ENCODE measurements at regions not wholly inside any gene's neighbourhood (a gene's known extent, or its start where the extent isn't known, plus 50 kb on each side); places are given as distances from the start of the nearest gene placed in this dataset.

- Mint-ChIP-seq H3K4me1 (ENCODE audit: low read depth) (peaks cover 10% of the 10 kb centered on the region), H3K36me3 (ENCODE audit: low read depth) (peaks cover 21% of the 10 kb centered on the region), H3K27me3 (ENCODE audit: insufficient read depth) (no peaks in the 10 kb centered on the region), H3K27ac (no peak overlapping the region), H3K9me3 (peaks cover 15% of the 10 kb centered on the region), H3K4me3 (no peak overlapping the region)
- DNase-seq: no peak
- no peak for TF ChIP-seq CTCF (IDR thresholded peaks at IDR 0.05)
Measured at GRCh38 chr12:92583910-92584309, 118.9 kb upstream of the PLEKHG7 start.

GRCh38 chr12:92582893-92583292 is 119.9 kb upstream of the PLEKHG7 start:
- no peak overlapping the region for H3K4me3 Mint-ChIP-seq
- H3K9me3 Mint-ChIP-seq: peaks cover 15% of the 10 kb centered on the region
- peaks cover 10% of the 10 kb centered on the region for H3K4me1 Mint-ChIP-seq (ENCODE audit: low read depth)
- no peak for TF ChIP-seq CTCF (IDR thresholded peaks at IDR 0.05)
- no peak for DNase-seq
- no peak overlapping the region for H3K27ac Mint-ChIP-seq
- no peaks in the 10 kb centered on the region for H3K27me3 Mint-ChIP-seq (ENCODE audit: insufficient read depth)
- peaks cover 21% of the 10 kb centered on the region for H3K36me3 Mint-ChIP-seq (ENCODE audit: low read depth)

- no peak overlapping the region for H3K27ac Mint-ChIP-seq
- no peak overlapping the region for H3K4me3 Mint-ChIP-seq
- no peaks in the 10 kb centered on the region for H3K27me3 Mint-ChIP-seq (ENCODE audit: insufficient read depth)
- peaks cover 10% of the 10 kb centered on the region for H3K4me1 Mint-ChIP-seq (ENCODE audit: low read depth)
- TF ChIP-seq CTCF (IDR thresholded peaks at IDR 0.05): no peak
- DNase-seq: no peak
- peaks cover 15% of the 10 kb centered on the region for H3K9me3 Mint-ChIP-seq
- peaks cover 21% of the 10 kb centered on the region for H3K36me3 Mint-ChIP-seq (ENCODE audit: low read depth)
Measured at GRCh38 chr12:92582475-92582874, 120.3 kb upstream of the PLEKHG7 start.

- Mint-ChIP-seq H3K4me3 (no peak overlapping the region), H3K36me3 (ENCODE audit: low read depth) (peaks cover 21% of the 10 kb centered on the region), H3K4me1 (ENCODE audit: low read depth) (peaks cover 10% of the 10 kb centered on the region), H3K9me3 (peaks cover 15% of the 10 kb centered on the region), H3K27me3 (ENCODE audit: insufficient read depth) (no peaks in the 10 kb centered on the region), H3K27ac (no peak overlapping the region)
- TF ChIP-seq CTCF (IDR thresholded peaks at IDR 0.05): no peak
- DNase-seq: no peak
Measured at GRCh38 chr12:92581604-92582003, 121.2 kb upstream of the PLEKHG7 start.

GRCh38 chr12:92574911-92575570 is 127.7 kb upstream of the PLEKHG7 start:
- DNase-seq: no peak
- no peaks in the 10 kb centered on the region for H3K36me3 Mint-ChIP-seq (ENCODE audit: low read depth)
- H3K9me3 Mint-ChIP-seq: no peaks in the 10 kb centered on the region
- no peaks in the 10 kb centered on the region for H3K27me3 Mint-ChIP-seq (ENCODE audit: insufficient read depth)
- no peak overlapping the region for H3K27ac Mint-ChIP-seq
- no peak overlapping the region for H3K4me3 Mint-ChIP-seq
- H3K4me1 Mint-ChIP-seq (ENCODE audit: low read depth): peaks cover 11% of the 10 kb centered on the region
- no peak for TF ChIP-seq CTCF (IDR thresholded peaks at IDR 0.05)

All from HFFc6 (cell line).